ENCODE measurements at regions not wholly inside any gene's neighbourhood (a gene's known extent, or its start where the extent isn't known, plus 50 kb on each side); places are given as distances from the start of the nearest gene placed in this dataset.
A peak's percentile ranks its signal among the peaks of the same experiment; 100 is the strongest.
"Not testable (repeated sequence)": the region's sequence is repeated elsewhere in the genome, so short reads cannot be mapped to it uniquely, and the experiment has no call there.

DNA sequence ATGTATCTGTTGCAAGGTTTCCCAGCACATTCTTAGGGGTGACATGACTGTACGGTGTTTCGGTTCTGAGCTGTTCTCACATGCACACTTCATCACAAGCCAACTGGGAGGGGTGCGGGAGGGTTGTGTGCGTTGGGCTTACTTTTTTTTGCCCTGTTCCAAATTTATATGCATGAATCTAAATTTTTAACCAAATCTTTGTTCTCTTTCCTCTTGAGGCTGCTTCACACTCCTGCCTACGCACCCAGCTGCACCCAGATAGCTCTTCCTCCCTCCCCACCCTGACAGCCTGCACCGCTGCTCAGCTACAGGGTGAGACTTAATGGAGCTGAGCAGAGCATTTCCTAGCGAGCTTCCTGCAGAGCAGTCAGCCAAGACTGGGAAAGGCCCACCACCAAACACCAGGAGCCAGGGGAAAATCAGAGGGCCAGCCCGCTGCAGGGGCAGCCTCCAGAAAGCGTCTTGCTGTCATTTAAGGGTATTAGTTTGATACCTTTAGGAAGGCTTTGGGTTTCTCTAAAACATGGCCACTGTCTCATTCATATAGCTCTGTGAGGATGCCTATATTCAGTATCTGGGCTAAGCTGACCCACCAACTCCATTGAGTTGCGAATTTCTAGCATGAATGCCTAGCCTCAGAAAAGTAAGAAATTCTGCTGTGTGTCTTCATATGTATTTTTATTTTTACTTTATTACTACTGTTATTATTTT, 84.5 kb downstream of the POU3F3 start:
- no peak for FAIRE-seq
- peak; percentile 13 for DNase-seq (ENCODE audit: insufficient read length)
- no peak for TF ChIP-seq TAF1 (IDR thresholded peaks at IDR 0.05; ENCODE audit: borderline replicate concordance, low read depth, low read length)
- TF ChIP-seq POLR2A (IDR thresholded peaks at IDR 0.05; ENCODE audit: low read depth, low read length): no peak
- no peak for TF ChIP-seq POLR2AphosphoS5 (IDR thresholded peaks at IDR 0.05; ENCODE audit: low read depth, low read length)

DNA sequence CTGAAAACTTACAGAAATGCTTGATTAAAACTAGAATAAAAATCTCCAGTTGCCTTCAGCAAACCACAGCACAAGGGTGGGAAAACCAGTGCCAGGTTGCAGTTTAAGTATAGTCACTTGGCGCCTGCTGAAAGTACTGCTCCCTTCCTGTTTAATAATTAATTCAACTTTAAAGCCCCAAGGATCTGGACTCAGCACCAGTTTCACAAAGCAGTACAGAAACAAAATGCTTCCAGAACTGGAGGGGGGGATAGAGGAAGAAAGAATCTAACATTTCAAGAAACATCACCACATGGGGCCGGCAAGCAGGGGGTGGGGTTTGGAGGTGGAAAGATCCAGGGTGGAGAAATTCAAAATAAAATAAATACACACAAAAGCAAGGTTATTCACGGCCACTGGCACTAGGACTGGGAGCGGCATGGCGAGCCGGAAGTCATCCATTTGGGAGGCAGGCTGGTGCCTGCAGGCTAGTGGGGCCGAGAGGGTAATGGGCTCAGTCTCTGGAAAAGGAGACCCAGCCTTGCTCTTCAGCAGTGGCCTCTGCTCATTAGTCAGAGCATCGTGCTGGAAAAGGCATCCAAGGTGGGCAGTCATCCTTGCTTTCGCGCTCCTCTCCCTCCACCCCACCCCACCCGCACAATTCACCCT, 85.8 kb downstream of the POU3F3 start:
- TF ChIP-seq POLR2A (IDR thresholded peaks at IDR 0.05; ENCODE audit: low read depth, low read length) (no peak), TAF1 (IDR thresholded peaks at IDR 0.05; ENCODE audit: borderline replicate concordance, low read depth, low read length) (no peak), POLR2AphosphoS5 (IDR thresholded peaks at IDR 0.05; ENCODE audit: low read depth, low read length) (no peak)
- FAIRE-seq: no peak
- no peak for DNase-seq (ENCODE audit: insufficient read length)

DNA sequence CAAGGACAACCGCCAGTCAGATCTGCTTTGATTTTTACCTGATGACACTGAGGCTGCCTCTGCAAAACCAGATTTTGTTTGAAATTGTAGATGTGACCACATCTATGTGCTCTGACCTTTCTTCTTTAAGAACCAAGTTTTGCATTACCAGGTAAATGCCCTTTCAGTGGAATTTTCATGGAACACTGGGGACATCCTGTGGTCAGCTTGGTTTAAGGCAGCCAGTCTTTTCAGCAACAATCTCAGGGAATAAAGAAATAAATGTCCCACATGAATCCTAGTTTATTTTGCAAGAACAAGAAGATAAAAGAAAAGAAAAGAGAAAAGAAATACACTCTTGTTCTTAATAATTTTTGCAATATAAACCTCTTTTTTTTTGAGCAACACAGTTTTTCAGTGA, 90.6 kb downstream of the POU3F3 start:
- DNase-seq (ENCODE audit: insufficient read length): no peak
- FAIRE-seq: no peak

DNA sequence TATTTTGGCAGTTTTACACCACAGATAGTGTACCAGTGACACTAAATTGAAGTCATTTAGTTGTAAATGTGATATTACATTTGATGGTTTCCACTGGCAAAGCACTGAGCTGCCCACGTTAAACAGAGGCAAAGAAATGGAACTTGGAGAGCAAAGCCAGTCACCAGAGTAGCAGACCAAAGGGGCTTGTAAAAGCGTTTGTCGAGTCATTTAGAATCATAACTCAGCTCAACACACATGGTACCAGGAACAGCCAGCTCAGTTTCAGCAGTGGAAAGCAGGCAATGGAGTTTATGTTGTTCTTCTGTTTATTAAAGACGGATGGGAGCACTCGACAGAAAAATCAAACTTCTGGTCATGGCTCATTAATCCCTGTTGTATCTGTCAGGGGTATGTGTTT, 91.2 kb downstream of the POU3F3 start:
- FAIRE-seq (no peak), DNase-seq (ENCODE audit: insufficient read length) (no peak)
- no peak for TF ChIP-seq POLR2AphosphoS5 (IDR thresholded peaks at IDR 0.05; ENCODE audit: low read depth, low read length)
- no peak for TF ChIP-seq POLR2A (IDR thresholded peaks at IDR 0.05; ENCODE audit: low read depth, low read length)
- TF ChIP-seq TAF1 (IDR thresholded peaks at IDR 0.05; ENCODE audit: borderline replicate concordance, low read depth, low read length): no peak

More for the DNA sequence above, 90.6 kb downstream of the POU3F3 start:
- TF ChIP-seq POLR2A (IDR thresholded peaks at IDR 0.05; ENCODE audit: low read depth, low read length) (no peak), TAF1 (IDR thresholded peaks at IDR 0.05; ENCODE audit: borderline replicate concordance, low read depth, low read length) (no peak), POLR2AphosphoS5 (IDR thresholded peaks at IDR 0.05; ENCODE audit: low read depth, low read length) (no peak)

DNA sequence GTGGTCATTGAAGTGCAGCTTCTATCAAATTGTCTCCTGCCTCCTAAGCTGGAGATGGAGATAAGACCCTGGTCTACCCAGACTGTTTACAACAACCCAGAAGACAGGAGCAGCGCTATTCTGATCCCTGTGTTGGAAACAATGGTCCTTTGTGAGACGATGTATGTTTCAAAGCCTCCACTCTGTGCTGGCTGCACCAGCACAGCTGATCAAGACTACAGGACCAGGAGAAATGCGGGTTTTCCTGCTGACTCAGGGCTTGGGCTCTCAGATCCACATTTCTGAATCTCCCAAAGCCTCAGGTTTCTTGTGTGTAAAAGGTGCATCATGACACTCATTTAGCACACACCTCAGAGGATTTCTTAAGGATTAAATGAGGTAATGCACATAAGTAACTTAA, 92.0 kb downstream of the POU3F3 start:
- TF ChIP-seq POLR2AphosphoS5 (IDR thresholded peaks at IDR 0.05; ENCODE audit: low read depth, low read length) (no peak), POLR2A (IDR thresholded peaks at IDR 0.05; ENCODE audit: low read depth, low read length) (no peak), TAF1 (IDR thresholded peaks at IDR 0.05; ENCODE audit: borderline replicate concordance, low read depth, low read length) (no peak)
- no peak for DNase-seq (ENCODE audit: insufficient read length)

DNA sequence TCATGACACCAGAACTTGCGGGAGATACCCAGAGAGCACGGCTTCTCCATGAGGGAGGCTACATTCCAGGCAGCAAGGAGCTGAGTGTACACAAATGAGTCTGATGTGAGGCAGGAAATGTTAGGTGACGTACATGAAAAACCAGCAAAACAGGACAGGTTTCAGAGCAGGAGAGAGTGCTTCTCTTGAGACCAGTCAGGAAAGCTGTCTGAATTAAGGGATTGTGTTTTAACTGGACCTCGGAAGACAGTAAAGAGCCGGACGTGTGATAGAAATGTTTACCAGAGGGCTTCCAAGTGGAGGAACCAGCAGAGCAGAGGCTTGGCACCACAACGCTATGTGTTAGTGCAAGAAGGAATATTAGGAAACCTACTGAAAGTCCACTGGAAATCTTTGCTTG, 90.4 kb upstream of the MRPS9 start:
- peak; percentile 24 for FAIRE-seq
- DNase-seq (ENCODE audit: insufficient read length): not testable (repeated sequence)

More for the DNA sequence above, 92.0 kb downstream of the POU3F3 start:
- no peak for FAIRE-seq

DNA sequence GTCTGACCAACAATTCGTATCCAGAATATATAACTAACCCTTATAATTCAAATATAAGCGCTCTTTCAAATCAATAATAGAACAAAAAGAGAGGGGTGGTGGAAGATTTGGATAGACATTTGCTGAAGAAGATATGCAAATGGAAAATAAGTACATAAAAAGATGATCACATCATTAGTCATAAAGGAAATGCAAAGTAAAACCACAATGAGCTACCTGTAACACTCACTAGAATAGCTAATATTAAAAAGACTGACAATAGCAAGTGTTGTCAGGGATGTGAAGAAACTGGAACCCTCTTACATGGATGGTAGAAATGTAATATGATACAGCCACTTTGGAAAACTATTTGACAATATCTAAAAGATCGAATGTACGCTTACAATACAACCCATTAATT, 84.9 kb upstream of the MRPS9 start:
- TF ChIP-seq TAF1 (IDR thresholded peaks at IDR 0.05; ENCODE audit: borderline replicate concordance, low read depth, low read length) (no peak), POLR2AphosphoS5 (IDR thresholded peaks at IDR 0.05; ENCODE audit: low read depth, low read length) (no peak), POLR2A (IDR thresholded peaks at IDR 0.05; ENCODE audit: low read depth, low read length) (no peak)
- no peak for DNase-seq (ENCODE audit: insufficient read length)
- FAIRE-seq: no peak

DNA sequence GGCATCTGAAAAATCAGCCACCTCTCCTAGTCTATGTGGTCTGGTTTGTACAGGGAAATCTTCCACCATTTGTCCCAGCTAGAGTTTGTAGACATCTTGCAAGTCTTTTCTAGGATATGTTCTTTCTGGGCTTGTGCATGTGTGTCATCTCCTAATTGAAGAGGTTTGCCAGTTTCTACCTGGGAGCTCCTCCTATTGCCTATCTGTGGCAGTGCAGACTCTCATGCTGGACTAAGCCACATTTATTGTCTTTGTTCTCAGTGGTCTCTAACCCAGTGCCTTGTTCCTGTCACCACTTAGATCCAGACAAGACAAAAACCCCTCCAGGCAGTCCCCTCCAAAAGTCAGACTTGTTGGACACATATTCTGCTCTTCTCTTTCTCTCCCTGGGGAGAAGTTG, 72.0 kb upstream of the MRPS9 start:
- TF ChIP-seq POLR2AphosphoS5 (IDR thresholded peaks at IDR 0.05; ENCODE audit: low read depth, low read length) (no peak), TAF1 (IDR thresholded peaks at IDR 0.05; ENCODE audit: borderline replicate concordance, low read depth, low read length) (no peak), POLR2A (IDR thresholded peaks at IDR 0.05; ENCODE audit: low read depth, low read length) (no peak)
- DNase-seq (ENCODE audit: insufficient read length) (no peak), FAIRE-seq (no peak)

DNA sequence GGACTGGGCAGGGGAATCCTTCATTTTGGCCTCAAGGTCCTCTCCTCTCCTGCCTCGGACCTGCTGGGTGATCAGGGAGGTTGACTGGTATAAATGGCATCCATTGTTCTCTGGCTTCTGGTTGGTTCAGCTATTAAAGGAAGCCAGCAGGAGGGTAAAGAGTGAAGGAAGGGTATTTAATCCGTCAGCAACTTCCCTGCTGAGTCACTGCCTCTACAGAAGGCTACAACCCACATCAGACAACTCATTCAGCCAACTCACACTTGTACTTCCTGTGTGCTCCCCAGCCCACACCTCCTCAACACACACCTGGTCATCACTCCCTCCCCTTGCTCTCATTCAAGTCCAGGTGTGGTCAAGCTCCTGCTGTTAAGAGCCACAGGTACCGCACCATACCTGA, 68.3 kb upstream of the MRPS9 start:
- FAIRE-seq (no peak), DNase-seq (ENCODE audit: insufficient read length) (no peak)
- no peak for TF ChIP-seq POLR2A (IDR thresholded peaks at IDR 0.05; ENCODE audit: low read depth, low read length)
- TF ChIP-seq POLR2AphosphoS5 (IDR thresholded peaks at IDR 0.05; ENCODE audit: low read depth, low read length): no peak
- TF ChIP-seq TAF1 (IDR thresholded peaks at IDR 0.05; ENCODE audit: borderline replicate concordance, low read depth, low read length): no peak

DNA sequence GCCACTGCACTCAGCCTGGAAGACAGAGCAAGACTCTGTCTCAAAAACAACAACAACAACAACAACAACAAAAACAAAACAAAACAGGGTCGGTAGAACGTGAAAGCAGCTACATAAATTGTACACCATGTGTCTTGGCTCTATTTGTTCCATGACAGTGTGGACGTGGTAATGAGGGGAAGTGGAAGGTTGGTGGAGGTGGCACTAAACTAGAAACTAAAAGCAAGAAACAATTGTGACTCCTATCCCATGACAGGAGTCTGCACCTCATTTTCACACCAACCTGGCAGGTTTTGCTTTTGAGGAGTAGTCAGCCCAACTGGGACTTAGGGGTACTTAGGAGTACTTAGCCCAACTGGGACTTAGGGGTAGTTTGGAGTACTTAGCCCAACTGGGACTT, 62.5 kb upstream of the MRPS9 start:
- DNase-seq (ENCODE audit: insufficient read length) (no peak), FAIRE-seq (no peak)
- no peak for TF ChIP-seq TAF1 (IDR thresholded peaks at IDR 0.05; ENCODE audit: borderline replicate concordance, low read depth, low read length)
- no peak for TF ChIP-seq POLR2A (IDR thresholded peaks at IDR 0.05; ENCODE audit: low read depth, low read length)
- TF ChIP-seq POLR2AphosphoS5 (IDR thresholded peaks at IDR 0.05; ENCODE audit: low read depth, low read length): no peak

DNA sequence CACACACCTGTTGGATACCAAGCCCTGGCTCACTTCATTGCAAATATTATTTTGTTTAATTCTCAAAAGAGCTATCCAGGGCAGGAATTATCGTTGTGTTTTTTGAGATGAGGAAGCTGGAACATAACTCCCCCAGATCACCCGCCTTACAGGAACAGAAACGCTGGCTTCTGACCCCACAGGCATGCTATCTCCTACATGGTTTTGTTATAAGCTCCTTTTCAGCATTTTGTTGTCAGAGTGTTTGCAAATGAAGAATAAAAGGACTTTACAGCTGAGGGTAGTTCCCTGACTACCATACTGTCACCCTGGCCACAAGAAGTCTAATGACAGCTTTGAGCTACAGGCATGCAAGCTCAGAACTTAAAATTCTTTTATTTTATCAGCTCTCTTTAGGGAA, 62.0 kb upstream of the MRPS9 start:
- no peak for DNase-seq (ENCODE audit: insufficient read length)
- TF ChIP-seq POLR2AphosphoS5 (IDR thresholded peaks at IDR 0.05; ENCODE audit: low read depth, low read length) (no peak), TAF1 (IDR thresholded peaks at IDR 0.05; ENCODE audit: borderline replicate concordance, low read depth, low read length) (no peak), POLR2A (IDR thresholded peaks at IDR 0.05; ENCODE audit: low read depth, low read length) (no peak)
- no peak for FAIRE-seq

DNA sequence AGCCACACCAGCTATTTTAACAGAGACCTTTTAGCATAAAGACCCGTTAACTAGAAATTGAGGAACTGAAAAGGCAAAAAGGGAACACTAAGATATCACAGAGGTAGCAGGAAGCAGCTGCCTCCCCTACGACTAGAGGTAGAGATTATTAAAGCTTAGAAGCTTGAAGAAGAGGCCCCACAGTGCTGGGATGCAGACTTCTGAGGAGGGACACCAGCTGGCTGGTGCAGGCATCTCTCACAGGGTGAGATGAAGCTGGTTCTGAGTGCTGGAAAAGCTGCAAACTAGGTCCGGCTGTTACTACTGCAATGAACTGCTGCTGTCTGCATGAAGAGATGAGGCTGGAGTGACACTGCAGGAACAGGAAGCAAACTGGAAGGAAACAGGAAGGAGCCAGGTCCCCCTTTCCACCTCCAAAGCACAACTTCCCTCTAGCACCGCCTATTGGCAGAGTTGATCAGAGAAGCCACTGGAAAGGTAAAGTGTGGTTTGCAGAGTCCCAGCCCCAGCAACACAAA, 61.2 kb upstream of the MRPS9 start:
- DNase-seq (ENCODE audit: insufficient read length): peak; percentile 54
- FAIRE-seq: no peak
- no peak for TF ChIP-seq POLR2AphosphoS5 (IDR thresholded peaks at IDR 0.05; ENCODE audit: low read depth, low read length)
- no peak for TF ChIP-seq TAF1 (IDR thresholded peaks at IDR 0.05; ENCODE audit: borderline replicate concordance, low read depth, low read length)
- no peak for TF ChIP-seq POLR2A (IDR thresholded peaks at IDR 0.05; ENCODE audit: low read depth, low read length)
